IPS-15b (cell line): ENCODE measurements at regions not wholly inside any gene's neighbourhood (a gene's known extent, or its start where the extent isn't known, plus 50 kb on each side); places are given as distances from the start of the nearest gene placed in this dataset.

Experiments used
- H3K27me3 ChIP-seq: one replicate; pipeline ENCODE4 v1.6.1; 2013; ENCODE audit warnings: low read length; ENCODE audit not compliant: control insufficient read depth, insufficient read depth
- H3K36me3 ChIP-seq: one replicate; pipeline ENCODE4 v1.6.1; 2013; ENCODE audit warnings: low read length; ENCODE audit not compliant: control insufficient read depth, insufficient read depth
- H3K4me1 ChIP-seq: one replicate; pipeline ENCODE4 v1.6.1; 2013; ENCODE audit warnings: mild to moderate bottlenecking, low read length; ENCODE audit not compliant: control insufficient read depth, insufficient read depth
- H3K4me3 ChIP-seq: one replicate; pipeline ENCODE4 v1.5.1; 2013; ENCODE audit warnings: low read depth, low read length
- H3K9ac ChIP-seq: one replicate; pipeline ENCODE4 v1.6.1; 2013; ENCODE audit warnings: low read depth, mild to moderate bottlenecking, low read length
- H3K9me3 ChIP-seq: one replicate; pipeline ENCODE4 v1.6.1; 2013; ENCODE audit warnings: mild to moderate bottlenecking, low read length; ENCODE audit not compliant: control insufficient read depth, insufficient read depth

- Histone ChIP-seq H3K4me1 (no peaks in the 10 kb centered on the region), H3K9me3 (no peaks in the 10 kb centered on the region), H3K4me3 (no peak overlapping the region), H3K27me3 (no peaks in the 10 kb centered on the region), H3K36me3 (no peaks in the 10 kb centered on the region), H3K9ac (no peak overlapping the region)
These were observed 179.2 kb downstream of the FGF18 start for GRCh38 chr5:171598641-171599152.

GRCh38 chr5:171599411-171599810, 180.0 kb downstream of the FGF18 start:
- H3K9me3 ChIP-seq: no peaks in the 10 kb centered on the region
- no peaks in the 10 kb centered on the region for H3K27me3 ChIP-seq
- no peak overlapping the region for H3K9ac ChIP-seq
- H3K4me3 ChIP-seq: no peak overlapping the region
- no peaks in the 10 kb centered on the region for H3K4me1 ChIP-seq
- no peaks in the 10 kb centered on the region for H3K36me3 ChIP-seq

GRCh38 chr5:171599957-171600612, 180.6 kb downstream of the FGF18 start:
- Histone ChIP-seq H3K36me3 (no peaks in the 10 kb centered on the region), H3K4me3 (no peak overlapping the region), H3K9me3 (no peaks in the 10 kb centered on the region), H3K27me3 (no peaks in the 10 kb centered on the region), H3K4me1 (no peaks in the 10 kb centered on the region), H3K9ac (no peak overlapping the region)

- Histone ChIP-seq H3K9me3 (no peaks in the 10 kb centered on the region), H3K4me1 (no peaks in the 10 kb centered on the region), H3K9ac (no peak overlapping the region), H3K36me3 (no peaks in the 10 kb centered on the region), H3K27me3 (no peaks in the 10 kb centered on the region), H3K4me3 (no peak overlapping the region)
These were observed 181.4 kb downstream of the FGF18 start for GRCh38 chr5:171600741-171601265.

DNA sequence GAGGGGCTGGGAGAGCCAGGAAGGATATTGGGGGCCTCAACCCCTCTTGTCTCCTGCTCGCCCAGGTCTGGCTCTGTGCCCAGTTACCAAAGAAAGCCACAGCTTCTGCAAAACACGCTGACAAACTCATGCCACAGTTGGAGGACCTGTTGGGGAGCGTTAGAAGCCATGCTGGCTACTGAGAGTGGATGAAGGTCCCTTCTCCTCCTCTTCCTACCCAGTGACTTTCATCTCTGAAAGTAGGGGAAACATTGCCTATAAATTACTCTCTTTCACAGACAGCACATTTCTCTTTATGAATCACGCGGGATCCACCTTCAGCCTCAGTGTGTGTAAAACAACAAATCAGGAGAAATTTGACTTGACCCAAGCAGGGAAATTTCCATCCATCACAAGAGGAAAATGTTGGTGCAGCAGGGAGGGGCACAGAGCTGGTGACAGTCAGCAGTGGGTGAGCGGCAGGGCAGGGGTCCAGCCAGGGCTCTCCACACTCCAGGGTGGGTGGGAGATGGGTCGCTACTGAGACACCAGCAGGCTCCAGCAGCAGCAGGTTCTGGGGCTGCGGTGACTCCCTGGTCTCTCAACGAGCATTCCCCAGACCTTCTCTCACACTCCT, 181.9 kb downstream of the FGF18 start:
- Histone ChIP-seq H3K9ac (no peak overlapping the region), H3K9me3 (no peaks in the 10 kb centered on the region), H3K27me3 (no peaks in the 10 kb centered on the region), H3K36me3 (no peaks in the 10 kb centered on the region), H3K4me3 (no peak overlapping the region), H3K4me1 (no peaks in the 10 kb centered on the region)

GRCh38 chr5:171603591-171603990, 182.0 kb upstream of the SMIM23 start:
- Histone ChIP-seq H3K36me3 (no peaks in the 10 kb centered on the region), H3K4me1 (no peaks in the 10 kb centered on the region), H3K4me3 (no peak overlapping the region), H3K9ac (no peak overlapping the region), H3K27me3 (no peaks in the 10 kb centered on the region), H3K9me3 (no peaks in the 10 kb centered on the region)

DNA sequence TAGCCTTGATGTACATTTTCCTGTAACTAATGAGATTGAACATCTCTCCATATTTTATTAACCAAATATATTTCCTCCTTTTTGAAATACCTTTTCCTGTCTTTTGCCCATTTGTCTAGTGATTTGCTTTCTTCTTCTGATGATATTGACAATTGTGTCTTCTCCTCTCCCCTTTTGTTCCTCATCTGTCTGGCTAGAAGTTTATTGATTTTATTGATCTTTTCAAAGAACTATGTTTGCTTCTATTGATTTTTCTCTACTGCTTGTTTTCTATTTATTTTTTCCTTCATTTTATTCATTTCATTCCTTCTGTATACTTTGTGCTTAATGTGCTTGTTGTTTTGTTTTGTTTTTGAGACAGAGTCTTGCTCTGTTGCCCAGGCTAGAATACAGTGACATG, 181.4 kb upstream of the SMIM23 start:
- Histone ChIP-seq H3K27me3 (no peaks in the 10 kb centered on the region), H3K9ac (no peak overlapping the region), H3K9me3 (no peaks in the 10 kb centered on the region), H3K4me1 (no peaks in the 10 kb centered on the region), H3K36me3 (no peaks in the 10 kb centered on the region), H3K4me3 (no peak overlapping the region)

GRCh38 chr5:171606414-171607024, 179.1 kb upstream of the SMIM23 start:
- H3K9ac ChIP-seq: no peak overlapping the region

DNA sequence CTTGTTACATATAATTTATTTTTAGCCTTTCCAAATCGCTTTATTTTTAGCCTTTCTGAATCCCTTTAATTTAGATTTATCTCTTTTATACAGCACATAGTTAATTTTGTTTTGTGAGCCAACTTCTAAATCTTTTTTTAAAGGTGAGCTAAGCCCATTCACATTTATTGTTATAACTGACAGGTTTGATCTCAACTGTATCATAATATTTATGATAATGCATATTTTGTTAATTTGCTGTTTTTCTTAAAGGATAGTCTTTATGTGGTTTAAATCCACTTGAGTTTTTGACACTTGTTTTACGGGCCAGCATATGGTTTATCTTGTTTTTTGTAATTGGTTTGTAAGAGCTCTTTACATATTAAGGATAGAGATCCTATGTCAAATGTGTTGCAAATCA, 177.8 kb upstream of the SMIM23 start:
- H3K4me1 ChIP-seq: no peaks in the 10 kb centered on the region
- no peak overlapping the region for H3K4me3 ChIP-seq
- no peaks in the 10 kb centered on the region for H3K9me3 ChIP-seq
- H3K36me3 ChIP-seq: no peaks in the 10 kb centered on the region
- H3K27me3 ChIP-seq: no peaks in the 10 kb centered on the region
- no peak overlapping the region for H3K9ac ChIP-seq

More at GRCh38 chr5:171606414-171607024, 179.1 kb upstream of the SMIM23 start:
- Histone ChIP-seq H3K9me3 (no peaks in the 10 kb centered on the region), H3K27me3 (no peaks in the 10 kb centered on the region), H3K4me3 (no peak overlapping the region), H3K36me3 (no peaks in the 10 kb centered on the region), H3K4me1 (no peaks in the 10 kb centered on the region)

- Histone ChIP-seq H3K9ac (no peak overlapping the region), H3K4me3 (no peak overlapping the region), H3K9me3 (no peaks in the 10 kb centered on the region), H3K36me3 (no peaks in the 10 kb centered on the region), H3K27me3 (peaks cover 3% of the 10 kb centered on the region), H3K4me1 (no peaks in the 10 kb centered on the region)
These were observed 175.7 kb upstream of the SMIM23 start for GRCh38 chr5:171609806-171610452.

GRCh38 chr5:171610686-171611085, 174.9 kb upstream of the SMIM23 start:
- H3K9ac ChIP-seq: no peak overlapping the region

More at GRCh38 chr5:171610686-171611085, 174.9 kb upstream of the SMIM23 start:
- H3K9me3 ChIP-seq: no peaks in the 10 kb centered on the region
- H3K4me3 ChIP-seq: no peak overlapping the region
- H3K36me3 ChIP-seq: no peaks in the 10 kb centered on the region
- peaks cover 4% of the 10 kb centered on the region for H3K4me1 ChIP-seq
- H3K27me3 ChIP-seq: peaks cover 4% of the 10 kb centered on the region
